ENCODE measurements at regions not wholly inside any gene's neighbourhood (a gene's known extent, or its start where the extent isn't known, plus 50 kb on each side); places are given as distances from the start of the nearest gene placed in this dataset.

- no peak overlapping the region for H3K27ac ChIP-seq (ENCODE audit: low read length, poor library complexity, severe bottlenecking)
- no peak overlapping the region for H3K23ac ChIP-seq (ENCODE audit: low read length in 2 of 2)
- H4K8ac ChIP-seq (ENCODE audit: low read length), result no peak overlapping the region
- H2BK120ac ChIP-seq (ENCODE audit: low read depth, low read length), result no peak overlapping the region
- H3K79me1 ChIP-seq (replicated peaks; ENCODE audit: low read length, poor library complexity, severe bottlenecking), result no peaks in the 10 kb centered on the region
- no peaks in the 10 kb centered on the region for H3K9me3 ChIP-seq (ENCODE audit: control insufficient read depth, low read length)
- H3K4me2 ChIP-seq (ENCODE audit: low read length, poor library complexity, severe bottlenecking), result no peak overlapping the region
- no peak overlapping the region for H3K4me3 ChIP-seq (ENCODE audit: insufficient read depth in 1 of 2, low read depth in 1 of 2, low read length in 2 of 2)
- H3K14ac ChIP-seq (ENCODE audit: low read length in 2 of 2), result no peak overlapping the region
- no peaks in the 10 kb centered on the region for H3K36me3 ChIP-seq (ENCODE audit: control insufficient read depth in 1 of 2, insufficient read depth in 2 of 2, low read depth in 1 of 2, low read length in 2 of 2)
- no peaks in the 10 kb centered on the region for H3K4me1 ChIP-seq (ENCODE audit: control insufficient read depth, insufficient read depth, low read depth, low read length)
- H3K4ac ChIP-seq (ENCODE audit: low read depth in 1 of 2, low read length in 2 of 2), result no peak overlapping the region
- H2AFZ ChIP-seq (ENCODE audit: low read depth, low read length), result no peak overlapping the region
- no peak overlapping the region for H4K91ac ChIP-seq (ENCODE audit: low read length)
- no peak overlapping the region for H2AK5ac ChIP-seq (ENCODE audit: low read length, severe bottlenecking)
- H3K27me3 ChIP-seq (ENCODE audit: control insufficient read depth in 1 of 2, insufficient read depth in 1 of 2, low read length in 2 of 2), result peaks cover 0 to 3% of the 10 kb centered on the region in 2 experiments
- H2BK15ac ChIP-seq (ENCODE audit: low read depth, poor library complexity, severe bottlenecking), result no peak overlapping the region
- H3K18ac ChIP-seq (ENCODE audit: low read depth in 1 of 2, low read length in 2 of 2), result no peak overlapping the region
- DNase-seq, result no peak
- H3K9ac ChIP-seq (ENCODE audit: low read length), result no peak overlapping the region
- H2BK12ac ChIP-seq (ENCODE audit: low read length in 2 of 2), result no peak overlapping the region
- H2BK5ac ChIP-seq (ENCODE audit: low read depth, low read length, poor library complexity, severe bottlenecking), result no peak overlapping the region
Observed at GRCh38 chr2:176504440-176504839, 235.2 kb downstream of the MTX2 start.

GRCh38 chr2:176507786-176508185 is 238.5 kb downstream of the MTX2 start:
- no peak overlapping the region for H2BK12ac ChIP-seq (ENCODE audit: low read length in 2 of 2)
- no peak overlapping the region for H3K14ac ChIP-seq (ENCODE audit: low read length in 2 of 2)
- H2BK120ac ChIP-seq (ENCODE audit: low read depth, low read length), result no peak overlapping the region
- no peaks in the 10 kb centered on the region for H3K4me1 ChIP-seq (ENCODE audit: control insufficient read depth, insufficient read depth, low read depth, low read length)
- H3K9ac ChIP-seq (ENCODE audit: low read length), result peak overlapping the region; percentile 42
- H3K27ac ChIP-seq (ENCODE audit: low read length, poor library complexity, severe bottlenecking), result no peak overlapping the region
- no peaks in the 10 kb centered on the region for H3K79me1 ChIP-seq (replicated peaks; ENCODE audit: low read length, poor library complexity, severe bottlenecking)
- H2BK15ac ChIP-seq (ENCODE audit: low read depth, poor library complexity, severe bottlenecking), result no peak overlapping the region
- DNase-seq, result no peak
- no peak overlapping the region for H2AFZ ChIP-seq (ENCODE audit: low read depth, low read length)
- H3K4me3 ChIP-seq (ENCODE audit: insufficient read depth in 1 of 2, low read depth in 1 of 2, low read length in 2 of 2), result no peak overlapping the region
- no peaks in the 10 kb centered on the region for H3K9me3 ChIP-seq (ENCODE audit: control insufficient read depth, low read length)
- H3K36me3 ChIP-seq (ENCODE audit: control insufficient read depth in 1 of 2, insufficient read depth in 2 of 2, low read depth in 1 of 2, low read length in 2 of 2), result no peaks in the 10 kb centered on the region
- H2BK5ac ChIP-seq (ENCODE audit: low read depth, low read length, poor library complexity, severe bottlenecking), result no peak overlapping the region
- H3K23ac ChIP-seq (ENCODE audit: low read length in 2 of 2), result no peak overlapping the region
- no peak overlapping the region for H2AK5ac ChIP-seq (ENCODE audit: low read length, severe bottlenecking)
- peaks cover 0 to 3% of the 10 kb centered on the region in 2 experiments for H3K27me3 ChIP-seq (ENCODE audit: control insufficient read depth in 1 of 2, insufficient read depth in 1 of 2, low read length in 2 of 2)
- H4K91ac ChIP-seq (ENCODE audit: low read length), result no peak overlapping the region
- H3K4ac ChIP-seq (ENCODE audit: low read depth in 1 of 2, low read length in 2 of 2), result no peak overlapping the region
- WGBS, result 93% methylated on average over 3 of the region's 3 CpGs
- H3K4me2 ChIP-seq (ENCODE audit: low read length, poor library complexity, severe bottlenecking), result no peak overlapping the region
- no peak overlapping the region for H4K8ac ChIP-seq (ENCODE audit: low read length)
- H3K18ac ChIP-seq (ENCODE audit: low read depth in 1 of 2, low read length in 2 of 2), result no peak overlapping the region

DNA sequence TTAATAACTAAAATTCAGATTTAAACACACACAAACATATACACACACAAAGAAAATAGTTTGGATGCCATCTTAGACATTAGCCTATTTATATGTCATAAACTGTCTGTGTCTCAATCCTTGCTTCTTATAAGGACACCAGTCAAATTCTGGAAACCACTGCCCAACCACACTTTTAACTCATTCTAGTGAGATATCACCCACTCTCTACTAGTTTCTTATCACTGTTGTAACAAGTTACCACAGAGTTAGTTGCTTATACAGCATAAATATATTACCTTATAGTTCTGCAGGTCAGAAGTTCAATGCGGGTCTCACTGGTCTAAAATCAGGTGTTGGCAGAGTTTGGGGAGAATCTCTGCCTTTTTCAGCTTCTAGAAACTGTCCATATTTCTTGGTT is 239.1 kb downstream of the MTX2 start:
- DNase-seq, result no peak
- H3K9ac ChIP-seq (ENCODE audit: low read length), result peak overlapping the region; percentile 42
- no peak overlapping the region for H3K4me2 ChIP-seq (ENCODE audit: low read length, poor library complexity, severe bottlenecking)
- H3K27ac ChIP-seq (ENCODE audit: low read length, poor library complexity, severe bottlenecking), result no peak overlapping the region
- no peak overlapping the region for H4K91ac ChIP-seq (ENCODE audit: low read length)
- H3K79me1 ChIP-seq (replicated peaks; ENCODE audit: low read length, poor library complexity, severe bottlenecking), result no peaks in the 10 kb centered on the region
- no peak overlapping the region for H2BK15ac ChIP-seq (ENCODE audit: low read depth, poor library complexity, severe bottlenecking)
- no peak overlapping the region for H3K4me3 ChIP-seq (ENCODE audit: insufficient read depth in 1 of 2, low read depth in 1 of 2, low read length in 2 of 2)
- H3K14ac ChIP-seq (ENCODE audit: low read length in 2 of 2), result no peak overlapping the region
- no peak overlapping the region for H3K4ac ChIP-seq (ENCODE audit: low read depth in 1 of 2, low read length in 2 of 2)
- H4K8ac ChIP-seq (ENCODE audit: low read length), result no peak overlapping the region
- H2AK5ac ChIP-seq (ENCODE audit: low read length, severe bottlenecking), result no peak overlapping the region
- no peak overlapping the region for H2BK5ac ChIP-seq (ENCODE audit: low read depth, low read length, poor library complexity, severe bottlenecking)
- H3K36me3 ChIP-seq (ENCODE audit: control insufficient read depth in 1 of 2, insufficient read depth in 2 of 2, low read depth in 1 of 2, low read length in 2 of 2), result no peaks in the 10 kb centered on the region
- H2AFZ ChIP-seq (ENCODE audit: low read depth, low read length), result no peak overlapping the region
- H3K23ac ChIP-seq (ENCODE audit: low read length in 2 of 2), result no peak overlapping the region
- no peaks in the 10 kb centered on the region for H3K9me3 ChIP-seq (ENCODE audit: control insufficient read depth, low read length)
- H3K4me1 ChIP-seq (ENCODE audit: control insufficient read depth, insufficient read depth, low read depth, low read length), result no peaks in the 10 kb centered on the region
- no peak overlapping the region for H2BK120ac ChIP-seq (ENCODE audit: low read depth, low read length)
- H2BK12ac ChIP-seq (ENCODE audit: low read length in 2 of 2), result no peak overlapping the region
- no peak overlapping the region for H3K18ac ChIP-seq (ENCODE audit: low read depth in 1 of 2, low read length in 2 of 2)
- WGBS, result 92% methylated on average over 1 of the region's 1 CpG
- H3K27me3 ChIP-seq (ENCODE audit: control insufficient read depth in 1 of 2, insufficient read depth in 1 of 2, low read length in 2 of 2), result peaks cover 0 to 3% of the 10 kb centered on the region in 2 experiments

DNA sequence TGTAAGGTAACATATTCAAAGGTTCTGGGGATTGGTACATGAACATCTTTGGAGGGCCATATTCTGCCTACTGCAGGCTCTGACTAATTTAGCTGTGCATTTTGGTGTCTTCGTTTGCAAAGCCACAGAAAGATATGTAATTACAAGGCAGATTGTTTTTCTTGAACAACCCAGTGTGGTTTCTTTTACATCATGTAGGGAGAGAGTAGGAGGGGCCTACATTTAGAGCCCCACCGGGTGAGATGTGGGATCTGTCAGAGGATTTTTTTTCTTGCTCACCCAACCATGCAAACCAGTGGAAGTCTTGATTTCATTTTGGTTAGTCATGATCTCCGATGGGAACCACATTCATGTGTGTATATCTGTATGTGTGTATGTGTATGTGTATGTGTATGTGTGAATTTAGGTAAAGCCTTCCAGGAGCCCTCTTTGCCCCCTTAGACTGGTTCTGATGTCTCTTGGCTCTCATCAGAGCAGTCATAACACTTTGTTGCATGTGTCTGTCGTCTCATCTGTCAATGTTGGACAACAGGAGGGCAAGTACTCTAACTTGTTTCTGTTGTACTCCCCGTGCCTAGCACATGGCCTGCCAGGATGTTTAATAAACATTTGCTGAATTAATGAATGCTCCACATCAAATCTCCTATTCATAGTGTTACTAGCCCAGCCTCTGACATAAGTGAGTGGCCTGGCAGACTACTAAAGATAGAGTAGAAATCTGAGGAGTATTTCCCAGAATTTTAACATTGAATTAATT is 239.9 kb downstream of the MTX2 start:
- Histone ChIP-seq H3K36me3 (ENCODE audit: control insufficient read depth in 1 of 2, insufficient read depth in 2 of 2, low read depth in 1 of 2, low read length in 2 of 2) (no peaks in the 10 kb centered on the region), H3K4me3 (ENCODE audit: insufficient read depth in 1 of 2, low read depth in 1 of 2, low read length in 2 of 2) (no peak overlapping the region), H3K27me3 (ENCODE audit: control insufficient read depth in 1 of 2, insufficient read depth in 1 of 2, low read length in 2 of 2) (peaks cover 0 to 3% of the 10 kb centered on the region in 2 experiments), H3K4me2 (ENCODE audit: low read length, poor library complexity, severe bottlenecking) (no peak overlapping the region), H2BK5ac (ENCODE audit: low read depth, low read length, poor library complexity, severe bottlenecking) (no peak overlapping the region), H3K9me3 (ENCODE audit: control insufficient read depth, low read length) (no peaks in the 10 kb centered on the region), H2BK120ac (ENCODE audit: low read depth, low read length) (no peak overlapping the region), H3K18ac (ENCODE audit: low read depth in 1 of 2, low read length in 2 of 2) (no peak overlapping the region), H3K79me1 (replicated peaks; ENCODE audit: low read length, poor library complexity, severe bottlenecking) (no peaks in the 10 kb centered on the region), H4K8ac (ENCODE audit: low read length) (no peak overlapping the region), H3K14ac (ENCODE audit: low read length in 2 of 2) (no peak overlapping the region), H2AFZ (ENCODE audit: low read depth, low read length) (no peak overlapping the region), H3K4ac (ENCODE audit: low read depth in 1 of 2, low read length in 2 of 2) (no peak overlapping the region), H4K91ac (ENCODE audit: low read length) (no peak overlapping the region), H3K4me1 (ENCODE audit: control insufficient read depth, insufficient read depth, low read depth, low read length) (no peaks in the 10 kb centered on the region), H2BK12ac (ENCODE audit: low read length in 2 of 2) (no peak overlapping the region), H3K23ac (ENCODE audit: low read length in 2 of 2) (no peak overlapping the region), H3K27ac (ENCODE audit: low read length, poor library complexity, severe bottlenecking) (no peak overlapping the region), H3K9ac (ENCODE audit: low read length) (no peak overlapping the region), H2AK5ac (ENCODE audit: low read length, severe bottlenecking) (no peak overlapping the region), H2BK15ac (ENCODE audit: low read depth, poor library complexity, severe bottlenecking) (no peak overlapping the region)
- 71% methylated on average over 5 of the region's 5 CpGs for WGBS
- no peak for DNase-seq
